HG02571 (cell line): ENCODE measurements at regions not wholly inside any gene's neighbourhood (a gene's known extent, or its start where the extent isn't known, plus 50 kb on each side); places are given as distances from the start of the nearest gene placed in this dataset.

Source experiments
- ATAC-seq: cut with Tn5 transposase; IDR thresholded peaks from one replicate; pipeline ENCODE4 v1.9.1; 2021; ENCODE audit warnings: mild to moderate bottlenecking, moderate library complexity; ENCODE audit not compliant: unreplicated experiment

GRCh38 chr20:24813080-24813479 lies 136.0 kb upstream of the CST7 start:
- no peak for ATAC-seq

GRCh38 chr20:24813496-24813895 lies 135.6 kb upstream of the CST7 start:
- ATAC-seq = no peak

- ATAC-seq = no peak
These were observed 135.1 kb upstream of the CST7 start for GRCh38 chr20:24813936-24814335.

DNA sequence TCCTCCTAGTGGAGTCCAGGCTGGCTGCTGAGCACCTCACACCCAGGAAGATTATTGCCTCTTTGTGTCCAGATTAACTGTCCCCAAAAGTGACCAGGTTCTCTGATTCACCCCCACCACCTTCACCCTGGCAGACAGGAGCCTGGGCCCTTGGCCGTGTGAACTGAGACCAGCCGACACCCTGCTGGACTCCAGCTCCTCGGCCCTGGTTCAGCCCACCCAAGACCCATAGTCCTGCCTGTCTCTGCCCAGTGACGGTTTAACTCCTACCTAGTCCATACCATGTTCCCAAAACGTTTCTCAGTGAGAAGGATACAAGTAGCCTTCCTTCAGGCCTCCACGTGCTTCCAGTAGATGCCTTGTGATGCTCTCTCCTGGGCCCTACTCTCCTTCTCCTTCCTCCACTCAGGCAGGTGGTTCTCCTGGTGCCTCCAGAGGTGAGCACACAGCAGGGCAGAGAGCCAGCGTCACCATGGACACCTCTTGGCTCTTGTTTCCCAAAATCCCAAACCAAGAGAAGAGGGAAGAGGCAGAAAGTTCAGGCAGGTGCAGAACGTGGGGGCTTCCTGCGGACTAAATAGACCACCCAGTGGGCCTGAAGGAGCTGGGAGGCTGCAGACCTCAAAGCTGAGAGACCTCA lies 134.4 kb upstream of the CST7 start:
- ATAC-seq = no peak

- ATAC-seq = no peak
These were observed 133.8 kb upstream of the CST7 start for GRCh38 chr20:24815196-24815815.

DNA sequence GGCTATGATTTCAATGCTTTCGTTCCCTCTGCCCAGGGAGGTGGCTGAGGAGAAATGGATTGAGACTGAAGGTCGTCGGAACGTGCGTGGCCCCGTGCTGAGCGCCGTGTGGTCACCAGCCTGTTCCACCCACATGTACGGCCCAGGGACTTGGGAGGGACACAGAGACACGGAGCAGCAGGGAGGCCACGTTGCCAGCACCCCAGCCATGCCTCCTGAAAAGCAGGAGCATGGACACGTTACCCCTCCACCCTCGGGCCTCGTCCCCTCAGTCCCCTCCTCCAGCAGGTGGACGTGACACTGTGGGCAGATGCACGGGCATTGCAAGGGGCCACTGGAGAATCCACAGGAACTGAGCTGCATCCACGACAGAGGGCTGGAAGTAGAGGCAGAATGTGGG lies 133.1 kb upstream of the CST7 start:
- no peak for ATAC-seq

DNA sequence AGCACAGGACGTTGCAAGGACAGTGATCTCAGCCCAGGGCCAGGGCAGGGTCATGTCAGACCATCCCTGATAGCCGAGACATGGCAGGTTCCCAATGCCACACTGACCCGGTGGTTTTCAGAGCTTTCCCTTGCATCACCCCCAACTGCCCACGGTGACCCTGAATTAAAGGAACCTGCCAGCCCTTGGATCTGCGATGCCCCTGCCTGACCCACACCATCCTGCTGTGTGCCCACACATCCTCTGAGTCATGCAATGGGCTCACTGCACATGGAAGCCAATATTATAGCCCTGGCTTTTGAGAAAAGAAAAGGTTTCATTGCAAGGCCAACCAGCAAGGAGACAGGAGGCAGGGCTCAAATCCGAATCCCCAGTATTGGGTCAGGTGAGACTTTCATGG lies 132.6 kb upstream of the CST7 start:
- ATAC-seq = no peak

DNA sequence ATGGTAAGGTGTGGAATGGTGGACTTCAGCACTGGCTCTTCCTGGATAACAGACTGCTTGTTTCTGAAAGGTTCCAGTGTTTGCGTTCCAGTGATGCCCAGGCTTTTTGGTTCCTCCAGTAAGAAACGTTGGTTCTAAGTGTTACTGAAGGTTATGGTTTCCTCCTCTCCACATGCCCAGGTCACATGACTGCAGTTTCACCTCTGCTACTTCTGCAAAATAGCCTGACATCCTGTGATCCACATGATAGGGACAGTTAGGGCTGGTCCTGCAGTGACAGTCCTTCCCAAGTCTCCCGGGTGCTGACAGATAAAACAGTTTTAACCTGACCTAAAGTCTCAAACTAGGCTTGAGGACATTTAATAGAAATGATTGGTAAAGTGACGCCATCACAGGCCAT lies 132.2 kb upstream of the CST7 start:
- no peak for ATAC-seq

DNA sequence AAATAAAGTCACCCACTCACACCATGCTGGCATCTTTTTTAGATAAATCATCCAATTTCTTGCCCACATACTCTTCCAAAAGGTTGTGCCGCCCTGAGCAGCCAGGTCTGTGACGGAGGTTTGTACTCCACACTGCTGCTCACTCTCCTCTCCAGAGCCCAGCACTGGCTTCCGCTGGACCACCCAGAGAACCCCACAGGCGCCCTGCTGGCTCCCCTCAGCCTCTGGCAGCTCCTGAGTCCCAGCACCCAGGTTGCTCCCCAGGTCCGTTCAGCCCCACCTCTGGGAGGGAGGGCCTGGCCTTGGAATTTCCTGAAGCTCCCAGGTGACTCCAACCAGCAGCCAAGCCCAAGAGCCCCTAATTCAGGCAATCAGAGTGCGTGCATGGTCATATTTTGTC lies 131.7 kb upstream of the CST7 start:
- ATAC-seq = no peak

DNA sequence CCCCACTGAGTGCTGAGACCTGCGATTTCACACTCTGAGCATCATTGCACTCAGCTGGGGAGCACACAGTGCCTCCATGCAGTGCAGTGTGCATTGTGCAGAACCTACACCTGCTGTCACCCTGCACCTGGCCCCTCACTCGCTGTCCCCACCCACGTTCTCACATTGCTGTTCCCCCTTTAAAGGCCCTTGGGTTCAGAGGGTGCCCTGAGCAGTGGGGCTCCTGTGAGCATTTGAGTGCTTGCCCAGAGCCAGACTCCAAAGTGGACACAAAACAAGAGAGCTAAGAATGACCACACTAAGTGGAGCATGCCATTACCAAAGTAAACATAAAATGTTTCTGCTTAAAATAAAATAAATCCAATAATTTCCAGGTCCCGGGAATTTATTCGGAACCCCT lies 131.0 kb upstream of the CST7 start:
- ATAC-seq = no peak

DNA sequence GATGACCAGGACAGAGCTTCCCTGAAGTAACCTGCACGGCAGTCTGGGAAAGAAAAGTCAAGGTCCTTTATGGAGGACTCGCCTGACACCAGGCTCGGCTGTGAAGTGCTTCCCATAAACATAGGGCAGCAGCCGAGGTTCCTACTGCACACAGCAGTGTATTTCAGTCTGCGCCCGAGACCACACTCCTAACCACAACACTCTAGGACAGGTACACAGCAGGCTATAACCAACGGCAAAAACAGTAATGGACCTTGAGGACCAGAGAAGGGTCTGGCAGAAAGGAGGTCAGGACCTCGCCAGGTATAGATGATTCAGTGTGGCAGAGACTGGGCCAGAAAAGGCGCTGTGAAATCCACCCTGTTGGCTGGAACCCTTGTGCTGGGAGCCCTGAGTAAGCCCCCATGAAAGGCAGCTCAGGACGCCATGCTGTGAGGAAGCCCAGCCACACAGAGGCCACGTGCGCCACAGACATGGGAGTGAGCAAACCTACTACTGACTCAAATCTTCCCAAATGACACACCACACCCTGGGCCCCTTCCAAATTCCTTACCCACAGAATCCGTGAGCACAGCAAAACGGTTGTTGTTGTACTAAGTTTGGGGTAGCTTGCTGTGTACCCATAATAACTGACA lies 129.6 kb upstream of the CST7 start:
- ATAC-seq = no peak

DNA sequence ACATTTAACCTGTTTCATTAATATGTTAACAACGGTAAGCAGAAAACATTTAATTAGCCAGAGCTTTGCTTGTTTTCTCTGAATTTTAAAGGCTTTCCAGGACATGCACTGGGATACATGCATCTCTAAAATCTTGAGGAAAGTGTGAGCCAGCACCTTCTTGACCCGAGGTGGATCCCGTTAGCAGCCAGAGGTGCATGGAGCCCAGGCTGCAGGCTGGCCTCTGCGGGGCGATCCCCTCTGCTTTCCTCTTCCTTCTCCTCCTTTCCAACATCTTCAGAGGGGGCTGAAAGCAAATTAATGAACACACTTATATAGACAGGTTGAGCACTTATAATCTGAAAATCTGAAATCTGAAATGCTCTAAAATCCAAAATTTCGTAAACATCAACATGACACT lies 128.7 kb upstream of the CST7 start:
- ATAC-seq = no peak

- ATAC-seq = no peak
These were observed 127.7 kb upstream of the CST7 start for GRCh38 chr20:24821391-24821790.

DNA sequence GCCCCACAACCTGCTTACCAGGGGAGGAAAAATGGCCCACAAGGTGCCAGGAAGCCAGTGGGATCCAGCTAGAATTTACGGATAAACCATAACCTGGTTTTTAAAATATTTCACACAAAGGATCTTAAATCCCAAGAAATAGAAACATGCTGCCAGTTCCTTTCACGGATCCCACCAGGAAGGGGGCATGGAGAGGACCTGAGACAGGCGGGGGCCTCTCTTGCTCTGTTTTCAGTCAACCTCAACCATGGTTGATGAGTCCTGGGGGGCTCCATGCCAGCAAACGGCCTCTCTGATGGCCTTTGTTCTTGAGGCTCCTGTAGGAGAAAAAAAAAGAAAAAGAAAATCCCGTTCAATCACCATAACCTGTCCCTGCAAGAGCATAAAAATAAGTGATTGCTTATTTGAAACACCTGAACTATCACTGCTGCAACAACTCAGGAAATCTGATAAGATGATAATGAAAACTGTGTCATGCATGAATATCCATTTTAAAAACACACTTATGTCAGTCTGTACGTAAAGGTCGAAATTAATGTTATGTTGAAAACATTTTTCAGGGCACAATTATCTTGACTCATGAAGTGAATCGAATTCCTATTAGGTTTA lies 125.8 kb upstream of the CST7 start:
- ATAC-seq = no peak

- ATAC-seq = no peak
These were observed 124.9 kb upstream of the CST7 start for GRCh38 chr20:24823989-24824693.

- no peak for ATAC-seq
These were observed 123.5 kb upstream of the CST7 start for GRCh38 chr20:24825591-24825990.

DNA sequence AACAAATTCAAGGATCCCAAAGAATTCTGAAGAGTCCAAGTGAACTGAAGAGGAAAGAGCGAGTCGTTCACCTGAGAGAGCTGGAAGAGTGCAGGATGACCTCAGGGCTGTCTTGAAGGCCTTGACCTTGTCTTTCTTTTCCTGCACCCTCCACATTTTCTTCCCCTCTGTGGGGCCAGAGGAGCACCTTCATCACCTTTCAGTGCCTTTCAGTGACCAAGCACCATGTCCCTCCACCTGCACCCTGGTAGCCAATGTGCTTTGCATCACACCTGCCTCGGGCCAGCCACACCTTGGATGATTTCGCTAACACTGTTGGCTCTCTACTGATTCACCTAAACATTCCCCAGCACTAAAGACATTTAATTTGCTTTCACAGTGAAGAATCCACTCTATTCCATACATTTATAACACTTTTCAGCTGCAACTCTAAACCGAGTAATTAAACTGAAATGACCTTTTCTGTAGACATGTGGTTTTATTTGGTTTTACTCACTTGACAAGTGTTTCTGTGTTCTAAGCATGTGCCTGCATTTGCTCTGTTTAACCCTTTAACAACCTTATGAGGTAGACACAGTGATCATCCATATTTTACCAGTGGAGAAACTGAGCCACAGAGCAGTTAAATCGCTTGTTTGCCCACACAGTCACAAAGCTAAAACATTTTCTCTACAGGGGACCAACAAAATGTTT lies 121.3 kb upstream of the CST7 start:
- ATAC-seq = no peak

- ATAC-seq = no peak
These were observed 119.9 kb upstream of the CST7 start for GRCh38 chr20:24828992-24829648.

GRCh38 chr20:24829649-24830370 lies 119.3 kb upstream of the CST7 start:
- ATAC-seq = no peak

- ATAC-seq = no peak
These were observed 118.4 kb upstream of the CST7 start for GRCh38 chr20:24830649-24831048.
